ENCODE measurements at regions not wholly inside any gene's neighbourhood (a gene's known extent, or its start where the extent isn't known, plus 50 kb on each side); places are given as distances from the start of the nearest gene placed in this dataset.

DNA sequence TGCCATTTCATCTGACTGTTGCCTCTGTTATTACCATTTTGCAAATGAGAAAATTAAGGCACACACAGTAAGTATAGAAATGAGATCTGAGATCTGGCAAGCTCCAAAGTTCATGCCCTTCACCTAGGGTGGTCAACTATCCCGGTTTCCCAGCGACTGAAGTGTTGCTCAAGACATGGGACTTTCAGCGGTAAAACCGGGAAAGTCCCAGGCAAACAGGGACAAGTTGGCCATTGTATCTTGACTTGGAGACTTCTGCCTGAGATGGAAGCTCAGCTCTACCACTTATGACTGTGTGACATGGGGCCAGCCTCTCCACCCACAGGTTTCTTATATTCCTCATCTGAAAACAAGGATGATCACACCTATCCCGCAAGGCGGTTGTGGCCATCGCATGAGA, 55.6 kb upstream of the TPM1 start:
- no peak for DNase-seq (ENCODE audit: low read depth)
- TF ChIP-seq, protein P1, sequence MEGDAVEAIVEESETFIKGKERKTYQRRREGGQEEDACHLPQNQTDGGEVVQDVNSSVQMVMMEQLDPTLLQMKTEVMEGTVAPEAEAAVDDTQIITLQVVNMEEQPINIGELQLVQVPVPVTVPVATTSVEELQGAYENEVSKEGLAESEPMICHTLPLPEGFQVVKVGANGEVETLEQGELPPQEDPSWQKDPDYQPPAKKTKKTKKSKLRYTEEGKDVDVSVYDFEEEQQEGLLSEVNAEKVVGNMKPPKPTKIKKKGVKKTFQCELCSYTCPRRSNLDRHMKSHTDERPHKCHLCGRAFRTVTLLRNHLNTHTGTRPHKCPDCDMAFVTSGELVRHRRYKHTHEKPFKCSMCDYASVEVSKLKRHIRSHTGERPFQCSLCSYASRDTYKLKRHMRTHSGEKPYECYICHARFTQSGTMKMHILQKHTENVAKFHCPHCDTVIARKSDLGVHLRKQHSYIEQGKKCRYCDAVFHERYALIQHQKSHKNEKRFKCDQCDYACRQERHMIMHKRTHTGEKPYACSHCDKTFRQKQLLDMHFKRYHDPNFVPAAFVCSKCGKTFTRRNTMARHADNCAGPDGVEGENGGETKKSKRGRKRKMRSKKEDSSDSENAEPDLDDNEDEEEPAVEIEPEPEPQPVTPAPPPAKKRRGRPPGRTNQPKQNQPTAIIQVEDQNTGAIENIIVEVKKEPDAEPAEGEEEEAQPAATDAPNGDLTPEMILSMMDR (IDR thresholded peaks at IDR 0.05; ENCODE audit: control insufficient read depth, insufficient read depth, low read depth, low read length, missing control alignments) = no peak
- H3K4me3 ChIP-seq (ENCODE audit: control insufficient read depth, low read depth, low read length) = no peak overlapping the region

DNA sequence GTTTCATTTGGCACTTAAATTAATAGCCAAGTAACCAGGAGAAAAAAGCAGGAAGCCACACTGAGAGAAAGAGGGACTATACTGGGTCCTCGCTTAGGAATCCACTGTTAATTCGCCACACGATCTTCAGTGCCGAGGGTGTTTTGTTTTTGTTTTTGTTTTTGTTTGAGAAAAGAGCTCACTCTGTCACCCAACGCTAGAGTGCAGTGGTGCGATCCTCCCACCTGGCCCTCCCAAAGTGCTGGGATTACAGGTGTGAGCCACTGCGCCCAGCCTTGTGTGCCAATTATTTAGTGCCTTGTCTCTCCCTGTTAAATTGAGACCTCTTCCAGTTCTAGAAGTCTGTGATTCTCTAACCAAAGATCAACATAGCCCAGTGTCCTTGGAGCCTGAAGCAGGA, 53.8 kb upstream of the TPM1 start:
- TF ChIP-seq, protein P1 (IDR thresholded peaks at IDR 0.05; ENCODE audit: control insufficient read depth, insufficient read depth, low read depth, low read length, missing control alignments) = no peak
- H3K4me3 ChIP-seq (ENCODE audit: control insufficient read depth, low read depth, low read length) = no peak overlapping the region
- no peak for DNase-seq (ENCODE audit: low read depth)

DNA sequence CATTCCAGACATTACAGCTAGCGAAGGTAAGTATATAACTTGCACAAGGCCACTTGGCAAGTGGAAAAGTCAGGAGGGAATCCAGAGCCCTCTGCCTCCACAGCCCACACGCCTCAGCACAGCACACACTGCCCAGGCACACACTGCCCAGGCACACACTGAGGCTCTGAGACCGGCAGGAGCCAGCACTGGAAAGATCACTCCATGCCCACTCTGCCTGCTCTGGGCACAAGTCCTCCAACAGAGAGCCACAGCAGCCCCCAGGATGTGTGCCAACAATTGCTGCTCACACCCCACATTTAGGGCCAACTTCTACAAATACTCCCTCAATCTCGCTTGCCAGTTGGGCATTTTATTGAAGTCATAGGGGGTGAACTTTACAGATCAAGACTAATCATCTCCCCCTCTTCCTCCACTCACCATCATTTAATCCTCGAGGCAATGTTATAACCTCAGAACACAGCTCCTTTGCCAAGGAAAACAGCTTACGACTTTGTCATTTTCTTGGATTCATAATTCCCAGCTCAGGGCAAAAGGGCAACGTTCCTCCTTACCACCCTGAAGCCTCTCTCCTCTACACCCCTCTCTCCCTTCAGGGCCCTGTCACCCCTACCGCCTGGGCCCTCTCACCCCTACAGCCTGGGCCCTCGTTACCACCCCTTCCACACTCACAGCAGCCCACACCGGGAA, 53.0 kb upstream of the TPM1 start:
- TF ChIP-seq, protein P1 (IDR thresholded peaks at IDR 0.05; ENCODE audit: control insufficient read depth, insufficient read depth, low read depth, low read length, missing control alignments) = no peak

GRCh38 chr15:62991698-62992097, 50.8 kb upstream of the TPM1 start:
- no peak for DNase-seq (ENCODE audit: low read depth)

More for the DNA sequence above, 53.0 kb upstream of the TPM1 start:
- no peak for DNase-seq (ENCODE audit: low read depth)
- H3K4me3 ChIP-seq (ENCODE audit: control insufficient read depth, low read depth, low read length) = no peak overlapping the region

GRCh38 chr15:62992302-62992701, 50.2 kb upstream of the TPM1 start:
- H3K4me3 ChIP-seq (ENCODE audit: control insufficient read depth, low read depth, low read length) = no peak overlapping the region
- DNase-seq (ENCODE audit: low read depth) = no peak
- TF ChIP-seq, protein P1 (IDR thresholded peaks at IDR 0.05; ENCODE audit: control insufficient read depth, insufficient read depth, low read depth, low read length, missing control alignments) = no peak

More at GRCh38 chr15:62991698-62992097, 50.8 kb upstream of the TPM1 start:
- no peak overlapping the region for H3K4me3 ChIP-seq (ENCODE audit: control insufficient read depth, low read depth, low read length)
- TF ChIP-seq, protein P1 (IDR thresholded peaks at IDR 0.05; ENCODE audit: control insufficient read depth, insufficient read depth, low read depth, low read length, missing control alignments) = no peak

Data from AG09309 (cell line).